ENCODE measurements at regions not wholly inside any gene's neighbourhood (a gene's known extent, or its start where the extent isn't known, plus 50 kb on each side); places are given as distances from the start of the nearest gene placed in this dataset.

DNA sequence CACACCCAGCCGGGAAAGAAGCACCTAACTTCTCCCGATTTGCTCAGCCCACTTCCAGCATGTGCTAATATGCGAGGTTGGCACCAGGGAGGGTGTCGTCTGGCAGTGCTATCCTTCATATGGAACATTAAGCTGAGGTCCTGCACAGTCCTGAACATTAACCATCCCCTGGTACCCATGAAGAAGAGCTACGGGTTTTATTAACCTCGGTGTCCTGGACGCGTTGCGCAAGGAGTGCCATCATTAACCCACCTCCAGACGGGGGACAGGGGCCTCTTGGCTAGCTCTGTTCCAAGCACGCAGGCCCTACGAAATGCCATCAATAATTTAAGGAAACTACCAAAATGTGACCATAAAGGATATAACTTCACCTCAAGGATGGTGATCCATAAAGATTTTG lies 193.5 kb downstream of the MAF start:
- Histone ChIP-seq H3K4me3 (no peak overlapping the region), H3K4me1 (ENCODE audit: low read depth) (no peaks in the 10 kb centered on the region), H3K27ac (no peak overlapping the region), H3K36me3 (no peaks in the 10 kb centered on the region), H3K9me3 (ENCODE audit: low read depth) (no peaks in the 10 kb centered on the region), H3K27me3 (no peaks in the 10 kb centered on the region)
- TF ChIP-seq, protein P1, sequence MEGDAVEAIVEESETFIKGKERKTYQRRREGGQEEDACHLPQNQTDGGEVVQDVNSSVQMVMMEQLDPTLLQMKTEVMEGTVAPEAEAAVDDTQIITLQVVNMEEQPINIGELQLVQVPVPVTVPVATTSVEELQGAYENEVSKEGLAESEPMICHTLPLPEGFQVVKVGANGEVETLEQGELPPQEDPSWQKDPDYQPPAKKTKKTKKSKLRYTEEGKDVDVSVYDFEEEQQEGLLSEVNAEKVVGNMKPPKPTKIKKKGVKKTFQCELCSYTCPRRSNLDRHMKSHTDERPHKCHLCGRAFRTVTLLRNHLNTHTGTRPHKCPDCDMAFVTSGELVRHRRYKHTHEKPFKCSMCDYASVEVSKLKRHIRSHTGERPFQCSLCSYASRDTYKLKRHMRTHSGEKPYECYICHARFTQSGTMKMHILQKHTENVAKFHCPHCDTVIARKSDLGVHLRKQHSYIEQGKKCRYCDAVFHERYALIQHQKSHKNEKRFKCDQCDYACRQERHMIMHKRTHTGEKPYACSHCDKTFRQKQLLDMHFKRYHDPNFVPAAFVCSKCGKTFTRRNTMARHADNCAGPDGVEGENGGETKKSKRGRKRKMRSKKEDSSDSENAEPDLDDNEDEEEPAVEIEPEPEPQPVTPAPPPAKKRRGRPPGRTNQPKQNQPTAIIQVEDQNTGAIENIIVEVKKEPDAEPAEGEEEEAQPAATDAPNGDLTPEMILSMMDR (IDR thresholded peaks at IDR 0.05; ENCODE audit: low read depth, low read length), result no peak
- no peak for DNase-seq (ENCODE audit: low read depth in 1 of 2, low spot score in 1 of 2)

DNA sequence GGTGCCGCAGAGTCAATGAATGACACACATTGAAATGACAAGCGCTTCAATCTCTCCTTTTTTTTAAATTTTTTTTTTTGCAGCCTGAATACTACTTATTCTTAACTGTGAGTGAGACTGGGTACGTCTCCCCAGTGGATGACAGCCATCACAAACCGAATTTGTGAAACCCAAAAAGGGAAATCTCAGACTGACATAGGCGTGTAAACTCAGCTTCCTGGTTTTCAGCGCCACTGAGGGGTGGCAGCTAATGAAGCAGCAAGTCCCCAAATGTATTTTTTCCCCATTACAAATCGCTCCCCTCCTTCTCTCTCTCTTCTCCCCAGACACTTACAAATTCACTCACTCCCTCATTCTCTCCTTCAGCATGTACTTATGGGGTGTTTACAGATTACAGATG lies 196.0 kb downstream of the MAF start:
- DNase-seq (ENCODE audit: low read depth in 1 of 2, low spot score in 1 of 2), result no peak
- no peak overlapping the region for H3K4me3 ChIP-seq
- TF ChIP-seq, protein P1 (IDR thresholded peaks at IDR 0.05; ENCODE audit: low read depth, low read length), result no peak
- no peak overlapping the region for H3K27ac ChIP-seq
- H3K27me3 ChIP-seq, result no peaks in the 10 kb centered on the region
- H3K4me1 ChIP-seq (ENCODE audit: low read depth), result no peaks in the 10 kb centered on the region
- no peaks in the 10 kb centered on the region for H3K9me3 ChIP-seq (ENCODE audit: low read depth)
- no peaks in the 10 kb centered on the region for H3K36me3 ChIP-seq

DNA sequence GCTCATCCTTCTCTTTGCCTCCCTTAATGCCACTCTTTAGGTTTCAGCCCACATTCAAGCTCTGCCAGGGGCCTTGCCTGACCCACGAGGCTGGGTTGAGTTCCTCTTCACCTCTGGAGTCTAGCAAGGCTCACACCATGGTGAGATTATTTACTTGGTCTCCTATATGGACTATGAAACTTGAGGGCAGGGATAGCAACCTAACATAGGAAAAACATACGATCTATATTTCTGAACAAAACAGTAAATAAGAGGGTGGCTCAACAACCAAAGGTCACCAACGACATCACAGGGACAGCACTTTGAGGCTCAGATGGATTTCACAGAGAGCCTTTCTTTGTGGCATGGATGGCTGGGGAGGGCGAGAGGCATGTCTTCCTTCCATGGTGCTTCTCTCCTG lies 197.0 kb downstream of the MAF start:
- no peak for DNase-seq (ENCODE audit: low read depth in 1 of 2, low spot score in 1 of 2)
- Histone ChIP-seq H3K27me3 (no peaks in the 10 kb centered on the region), H3K27ac (no peak overlapping the region), H3K36me3 (no peaks in the 10 kb centered on the region), H3K4me1 (ENCODE audit: low read depth) (no peaks in the 10 kb centered on the region), H3K4me3 (no peak overlapping the region), H3K9me3 (ENCODE audit: low read depth) (no peaks in the 10 kb centered on the region)
- TF ChIP-seq, protein P1 (IDR thresholded peaks at IDR 0.05; ENCODE audit: low read depth, low read length), result no peak

DNA sequence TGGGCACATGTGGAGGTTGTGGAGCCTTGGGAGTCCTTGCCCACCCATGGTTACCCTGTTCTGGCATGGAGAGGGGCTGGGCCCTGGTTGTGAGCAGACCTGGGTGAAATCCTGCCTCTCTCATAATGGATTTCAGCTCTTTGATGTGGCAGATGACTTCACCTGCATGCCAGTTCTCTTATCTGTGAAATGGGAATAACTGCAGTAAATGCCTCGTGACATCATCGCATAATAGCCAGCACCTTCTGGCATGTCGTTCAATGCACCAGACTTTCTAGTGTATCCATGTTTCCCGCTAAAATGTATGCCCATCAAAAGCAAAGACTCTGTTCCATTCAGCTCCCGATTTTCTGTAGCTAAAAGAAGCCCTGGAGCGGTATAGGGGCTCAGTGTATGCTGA lies 197.6 kb downstream of the MAF start:
- no peaks in the 10 kb centered on the region for H3K27me3 ChIP-seq
- TF ChIP-seq, protein P1 (IDR thresholded peaks at IDR 0.05; ENCODE audit: low read depth, low read length), result no peak

DNA sequence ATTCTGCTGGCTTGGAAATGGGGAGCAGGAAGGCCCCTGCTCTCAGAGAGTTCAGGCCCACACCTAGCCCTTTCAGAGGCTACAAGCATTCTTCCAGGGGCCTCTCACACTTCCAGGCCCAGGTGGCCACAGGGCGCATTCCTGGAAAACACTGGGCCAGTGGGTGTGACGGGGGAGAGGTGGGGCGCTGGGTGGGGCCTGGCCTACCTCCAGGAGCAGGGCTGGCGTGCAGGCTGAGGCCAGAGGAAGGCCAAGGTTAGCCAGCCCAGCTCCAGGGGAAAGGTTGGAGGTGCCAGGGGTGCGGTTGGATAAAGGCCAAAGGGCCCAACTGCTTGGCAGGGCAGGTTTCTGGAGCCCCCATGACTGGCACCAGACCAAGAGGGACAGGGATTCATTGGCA lies 198.2 kb downstream of the MAF start:
- Histone ChIP-seq H3K27ac (no peak overlapping the region), H3K9me3 (ENCODE audit: low read depth) (no peaks in the 10 kb centered on the region), H3K4me1 (ENCODE audit: low read depth) (no peaks in the 10 kb centered on the region), H3K4me3 (no peak overlapping the region), H3K36me3 (no peaks in the 10 kb centered on the region), H3K27me3 (no peaks in the 10 kb centered on the region)
- TF ChIP-seq, protein P1 (IDR thresholded peaks at IDR 0.05; ENCODE audit: low read depth, low read length), result no peak
- no peak for DNase-seq (ENCODE audit: low read depth in 1 of 2, low spot score in 1 of 2)

More for the DNA sequence above, 197.6 kb downstream of the MAF start:
- H3K36me3 ChIP-seq, result no peaks in the 10 kb centered on the region
- no peak overlapping the region for H3K27ac ChIP-seq
- no peak for DNase-seq (ENCODE audit: low read depth in 1 of 2, low spot score in 1 of 2)
- no peaks in the 10 kb centered on the region for H3K9me3 ChIP-seq (ENCODE audit: low read depth)
- H3K4me3 ChIP-seq, result no peak overlapping the region
- no peaks in the 10 kb centered on the region for H3K4me1 ChIP-seq (ENCODE audit: low read depth)

DNA sequence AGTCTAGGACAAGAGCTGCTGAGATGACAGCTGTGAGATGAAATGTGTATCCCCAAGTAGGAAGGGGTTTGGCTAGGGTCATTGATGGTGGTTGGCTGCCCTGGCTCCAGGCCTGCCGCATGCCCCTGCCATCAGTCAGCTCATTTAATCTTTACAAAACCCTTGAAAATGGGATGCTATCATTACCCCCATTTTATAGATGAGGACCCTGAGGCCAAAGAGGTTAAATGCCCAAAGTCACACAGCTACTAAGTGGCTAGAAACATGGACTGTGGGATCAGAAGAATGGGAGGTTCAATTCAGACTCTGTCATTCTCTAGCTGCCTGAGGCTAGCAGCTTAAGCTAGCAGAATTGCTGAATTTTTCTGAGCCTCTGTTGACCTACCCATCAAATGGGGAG lies 198.8 kb downstream of the MAF start:
- Histone ChIP-seq H3K27me3 (no peaks in the 10 kb centered on the region), H3K4me1 (ENCODE audit: low read depth) (no peaks in the 10 kb centered on the region), H3K36me3 (no peaks in the 10 kb centered on the region), H3K9me3 (ENCODE audit: low read depth) (no peaks in the 10 kb centered on the region), H3K27ac (no peak overlapping the region), H3K4me3 (no peak overlapping the region)
- DNase-seq (ENCODE audit: low read depth in 1 of 2, low spot score in 1 of 2), result no peak
- TF ChIP-seq, protein P1 (IDR thresholded peaks at IDR 0.05; ENCODE audit: low read depth, low read length), result no peak
